OCI-M1 (cell line): ENCODE measurements at regions not wholly inside any gene's neighbourhood (a gene's known extent, or its start where the extent isn't known, plus 50 kb on each side); places are given as distances from the start of the nearest gene placed in this dataset.
"Not testable (repeated sequence)": the region's sequence is repeated elsewhere in the genome, so short reads cannot be mapped to it uniquely, and the experiment has no call there.

ENCODE experiments used
- DNase-seq: peaks from one replicate; lab custom pipeline; 2025; lab: John Stamatoyannopoulos, UW

GRCh38 chr3:61444782-61445181 is 116.6 kb upstream of the PTPRG start:
- DNase-seq, result peak; percentile 27

- DNase-seq, result no peak
Observed at GRCh38 chr3:61445924-61446323, 115.4 kb upstream of the PTPRG start.

- no peak for DNase-seq
Observed at GRCh38 chr3:61446341-61446740, 115.0 kb upstream of the PTPRG start.

- no peak for DNase-seq
Observed at GRCh38 chr3:61448378-61448777, 113.0 kb upstream of the PTPRG start.

GRCh38 chr3:61449327-61450040 is 111.9 kb upstream of the PTPRG start:
- no peak for DNase-seq

GRCh38 chr3:61450866-61451265 is 110.5 kb upstream of the PTPRG start:
- DNase-seq, result no peak

- DNase-seq, result no peak
Observed at GRCh38 chr3:61451841-61452240, 109.5 kb upstream of the PTPRG start.

GRCh38 chr3:61452535-61453090 is 108.8 kb upstream of the PTPRG start:
- DNase-seq, result no peak

GRCh38 chr3:61454006-61454585 is 107.3 kb upstream of the PTPRG start:
- DNase-seq, result no peak

- no peak for DNase-seq
Observed at GRCh38 chr3:61454801-61455200, 106.6 kb upstream of the PTPRG start.

- no peak for DNase-seq
Observed at GRCh38 chr3:61460636-61461035, 100.7 kb upstream of the PTPRG start.

- DNase-seq, result no peak
Observed at GRCh38 chr3:61463191-61463590, 98.2 kb upstream of the PTPRG start.

GRCh38 chr3:61464518-61465140 is 96.7 kb upstream of the PTPRG start:
- no peak for DNase-seq

- no peak for DNase-seq
Observed at GRCh38 chr3:61466357-61466756, 95.0 kb upstream of the PTPRG start.

GRCh38 chr3:61483997-61484396 is 77.4 kb upstream of the PTPRG start:
- peak; percentile 51 for DNase-seq

- DNase-seq, result no peak
Observed at GRCh38 chr3:61493339-61493738, 68.0 kb upstream of the PTPRG start.

- not testable (repeated sequence) for DNase-seq
Observed at GRCh38 chr3:61494309-61494708, 67.1 kb upstream of the PTPRG start.

GRCh38 chr3:61497463-61497862 is 63.9 kb upstream of the PTPRG start:
- no peak for DNase-seq

GRCh38 chr3:61505197-61505596 is 56.2 kb upstream of the PTPRG start:
- no peak for DNase-seq

- DNase-seq, result no peak
Observed at GRCh38 chr3:61507946-61508345, 53.4 kb upstream of the PTPRG start.
